Stimulated activated CD4-positive, alpha-beta T cell treated with anti-CD3 and anti-CD28 coated beads, TNF-alpha, amount 100 ng/mL, for 48 hours (primary cell): ENCODE measurements at regions not wholly inside any gene's neighbourhood (a gene's known extent, or its start where the extent isn't known, plus 50 kb on each side); places are given as distances from the start of the nearest gene placed in this dataset.
"Not testable (repeated sequence)": the region's sequence is repeated elsewhere in the genome, so short reads cannot be mapped to it uniquely, and the experiment has no call there.

Experiments
- DNase-seq, 3 donors: peaks; one replicate each; pipeline ENCODE4 v3.0.0-alpha.2; 2020; ENCODE audit warnings: low read depth in 3 of 3

DNA sequence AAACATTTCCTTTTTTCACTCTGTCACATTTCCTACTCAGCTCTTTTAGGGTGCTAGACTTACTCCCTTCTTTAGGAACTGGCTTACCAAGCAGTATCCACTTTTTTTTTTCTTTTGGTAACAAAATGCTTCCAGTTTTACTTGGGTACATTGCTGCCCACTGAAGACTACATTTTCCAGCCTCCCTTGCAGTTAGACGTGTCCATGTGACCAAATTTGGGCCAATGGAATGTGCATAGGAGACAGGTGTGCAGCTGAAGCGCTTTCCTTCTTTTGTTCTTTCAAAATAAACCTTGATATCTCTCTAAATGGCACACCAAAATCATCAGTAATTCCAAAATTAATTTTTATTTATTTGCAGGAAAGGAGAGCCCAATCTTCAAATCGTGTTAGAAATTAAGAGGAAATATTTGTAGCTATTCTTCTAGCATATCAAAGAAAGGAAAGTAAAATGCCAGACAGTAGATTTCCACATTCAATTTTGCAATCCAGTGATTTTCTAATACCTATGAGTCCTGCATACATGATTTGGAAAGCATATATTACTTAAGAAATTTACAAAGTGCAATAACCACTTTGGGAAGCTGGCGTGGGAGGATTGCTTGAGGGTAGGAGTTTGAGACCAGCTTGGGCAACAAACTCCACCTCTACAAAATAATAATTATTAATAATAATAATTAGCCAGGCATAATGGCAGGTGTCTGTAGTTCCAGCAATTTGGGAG lies 422.0 kb upstream of the FRG2C start:
- no peak for DNase-seq

DNA sequence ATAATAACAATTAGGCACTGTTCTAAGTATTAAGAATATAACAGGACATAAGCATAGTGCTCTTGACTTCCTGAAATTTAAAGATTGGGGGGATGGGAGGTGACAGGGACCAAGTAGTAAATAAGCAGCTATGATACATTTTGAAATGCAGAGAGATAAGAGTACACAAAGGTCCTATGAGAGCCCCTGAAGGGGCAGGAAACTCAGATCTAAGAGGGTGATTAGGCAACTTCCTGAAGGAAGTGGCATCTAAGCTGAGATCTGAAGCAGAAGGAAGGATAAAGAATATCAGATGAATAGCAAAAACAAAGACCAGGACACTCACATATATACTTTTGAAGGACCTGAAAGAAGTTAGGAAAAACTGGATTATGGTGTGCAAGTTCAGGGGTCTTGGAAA lies 415.2 kb upstream of the FRG2C start:
- no peak for DNase-seq

DNA sequence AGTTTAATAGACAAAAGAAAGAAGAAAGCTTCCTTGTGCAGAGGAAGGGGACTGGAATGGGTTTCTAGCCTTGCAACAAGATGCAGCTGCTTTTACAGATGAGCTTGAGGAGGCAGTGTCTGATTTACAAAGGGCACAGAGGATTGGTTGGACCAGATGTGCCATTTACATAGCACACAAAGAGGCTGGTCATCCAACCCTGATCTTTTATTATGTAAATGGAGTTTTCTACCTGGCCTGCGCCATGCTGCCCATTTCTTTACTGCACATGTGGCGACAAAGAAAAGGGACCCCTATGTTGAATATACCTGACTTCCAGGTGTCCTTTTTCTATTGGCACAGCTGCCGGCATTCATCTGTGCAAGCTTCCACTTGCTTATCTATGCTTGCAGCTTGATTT lies 409.4 kb upstream of the FRG2C start:
- DNase-seq, result no peak

DNA sequence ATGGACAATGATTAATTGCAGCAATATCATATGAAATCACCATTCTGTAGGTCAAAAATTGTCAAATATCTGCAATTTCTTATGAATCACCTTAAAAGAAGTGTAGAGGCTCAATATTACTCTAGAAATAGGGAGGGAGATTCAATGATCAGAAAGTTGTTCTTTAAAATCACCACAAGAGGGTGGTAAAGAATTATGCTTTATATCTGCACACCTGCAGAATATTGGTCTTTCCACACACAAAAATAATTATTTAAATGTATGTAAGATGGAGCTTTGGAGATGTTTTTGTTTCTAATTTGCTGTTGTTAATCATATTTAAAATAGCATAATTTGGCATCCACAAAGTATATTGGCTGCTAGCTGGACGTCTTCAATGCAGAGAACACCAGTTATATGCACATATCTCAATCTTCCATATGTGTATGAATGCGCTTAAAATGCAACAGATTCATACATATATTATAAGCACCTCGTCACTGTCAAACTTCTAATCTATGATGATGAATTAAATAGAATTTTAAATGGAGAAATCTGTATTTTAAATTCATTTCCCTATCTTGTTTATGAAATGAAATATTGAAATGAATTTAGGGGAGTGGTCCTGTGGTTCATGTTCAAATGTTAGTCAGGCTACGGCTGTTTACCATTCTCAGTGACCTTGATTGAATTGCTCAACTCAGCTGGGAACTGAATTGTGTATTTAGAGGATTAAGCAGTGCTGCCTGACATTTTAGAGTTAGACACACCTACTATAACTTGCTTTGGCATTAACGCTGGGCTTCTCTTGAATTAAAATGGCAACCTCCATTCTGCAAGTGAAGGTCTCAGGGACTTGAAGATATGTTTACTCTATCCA lies 405.1 kb upstream of the FRG2C start:
- DNase-seq, result not testable (repeated sequence)

DNA sequence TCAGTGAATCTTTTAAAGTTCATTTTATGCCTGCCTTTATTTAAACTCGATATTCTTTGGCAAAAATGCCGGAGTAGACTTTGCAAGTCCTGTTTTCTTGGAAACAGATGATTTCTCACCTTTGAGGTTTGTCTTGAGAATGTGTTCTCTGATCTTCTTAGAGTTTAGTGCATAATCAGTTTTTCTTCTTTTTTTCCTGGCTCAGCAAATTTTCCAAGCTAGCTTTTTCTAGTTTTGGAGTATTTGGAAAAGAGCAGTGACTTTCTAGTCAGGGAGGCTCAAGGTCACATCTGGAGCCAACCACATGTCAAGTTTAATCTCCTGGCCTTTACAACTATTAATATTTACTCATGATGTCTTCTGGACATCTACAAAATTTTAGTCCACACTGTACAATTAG lies 403.2 kb upstream of the FRG2C start:
- DNase-seq, result not testable (repeated sequence)

DNA sequence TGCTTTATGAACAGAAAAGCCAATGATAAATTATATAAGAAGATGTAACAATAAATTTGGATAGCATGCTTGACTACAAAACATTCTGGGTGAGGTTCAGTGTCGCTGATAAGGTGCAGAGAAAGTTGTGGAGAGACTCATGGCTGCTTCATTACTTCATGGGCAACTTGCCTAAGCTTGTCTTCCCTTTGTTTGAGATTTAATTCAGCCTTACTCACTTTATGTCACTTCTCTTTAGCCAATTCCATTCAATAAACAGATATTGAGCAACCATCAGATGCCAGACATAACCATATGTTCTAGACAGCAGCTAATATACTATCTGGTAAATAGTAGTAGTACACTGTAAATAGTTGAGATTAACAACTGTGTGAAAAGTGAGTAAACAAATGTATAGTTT lies 401.5 kb upstream of the FRG2C start:
- no peak for DNase-seq

DNA sequence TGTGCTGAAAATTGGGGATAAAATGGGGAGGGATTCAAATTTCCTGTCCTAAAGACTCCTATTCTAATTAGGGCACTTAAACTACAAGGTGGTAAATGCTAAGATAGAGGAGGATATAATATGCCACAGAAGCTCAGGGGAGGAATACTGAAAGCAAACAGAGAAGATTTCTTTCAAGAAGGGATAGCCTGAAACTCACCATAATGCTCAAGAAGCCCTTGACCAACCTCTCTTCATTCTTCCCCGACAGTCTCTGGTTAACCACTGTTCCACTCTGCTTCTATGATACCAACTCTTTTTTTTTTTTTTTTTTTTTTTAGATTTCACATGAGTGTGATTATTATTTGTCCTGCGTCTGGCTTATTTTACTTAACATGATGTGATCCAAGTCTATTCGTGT lies 398.2 kb upstream of the FRG2C start:
- no peak for DNase-seq

DNA sequence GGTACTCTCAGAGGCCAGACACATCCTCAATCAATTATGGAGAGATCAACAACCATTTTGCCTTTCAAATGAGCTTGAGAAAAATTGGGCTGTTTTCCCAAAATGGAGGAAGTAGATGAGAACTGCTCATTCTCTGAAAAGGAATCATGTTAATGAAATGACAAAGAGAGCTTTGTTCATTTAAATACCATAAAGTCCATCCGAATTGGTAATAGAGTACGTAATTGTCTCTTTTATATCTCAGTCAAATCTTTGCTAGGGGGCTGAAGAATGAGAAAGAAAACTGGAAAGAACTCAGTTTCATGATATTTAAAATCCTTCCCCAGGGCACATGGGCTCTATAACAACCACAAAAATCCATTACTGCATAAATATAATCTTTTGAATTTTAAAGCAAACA lies 395.6 kb upstream of the FRG2C start:
- DNase-seq, result not testable (repeated sequence)

GRCh38 chr3:75272237-75272636 lies 391.9 kb upstream of the FRG2C start:
- DNase-seq, result not testable (repeated sequence)

DNA sequence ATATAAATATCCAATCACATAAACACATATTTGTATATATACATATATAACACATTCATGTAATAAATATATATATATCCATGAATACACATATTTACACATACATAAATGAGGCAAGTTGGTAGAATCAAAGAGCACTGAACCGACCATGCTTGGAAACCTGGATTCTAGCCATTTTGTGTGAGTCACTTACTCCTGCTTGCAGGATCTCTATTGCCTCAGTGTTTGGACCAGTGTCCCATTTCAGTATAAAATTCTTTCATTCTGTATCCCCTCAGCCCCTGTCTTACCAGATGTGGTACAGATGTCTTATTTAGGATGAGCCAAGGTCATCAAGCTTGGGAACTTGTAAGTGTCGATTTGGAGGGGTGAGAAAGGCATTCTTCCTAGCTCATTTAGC lies 391.4 kb upstream of the FRG2C start:
- no peak for DNase-seq

DNA sequence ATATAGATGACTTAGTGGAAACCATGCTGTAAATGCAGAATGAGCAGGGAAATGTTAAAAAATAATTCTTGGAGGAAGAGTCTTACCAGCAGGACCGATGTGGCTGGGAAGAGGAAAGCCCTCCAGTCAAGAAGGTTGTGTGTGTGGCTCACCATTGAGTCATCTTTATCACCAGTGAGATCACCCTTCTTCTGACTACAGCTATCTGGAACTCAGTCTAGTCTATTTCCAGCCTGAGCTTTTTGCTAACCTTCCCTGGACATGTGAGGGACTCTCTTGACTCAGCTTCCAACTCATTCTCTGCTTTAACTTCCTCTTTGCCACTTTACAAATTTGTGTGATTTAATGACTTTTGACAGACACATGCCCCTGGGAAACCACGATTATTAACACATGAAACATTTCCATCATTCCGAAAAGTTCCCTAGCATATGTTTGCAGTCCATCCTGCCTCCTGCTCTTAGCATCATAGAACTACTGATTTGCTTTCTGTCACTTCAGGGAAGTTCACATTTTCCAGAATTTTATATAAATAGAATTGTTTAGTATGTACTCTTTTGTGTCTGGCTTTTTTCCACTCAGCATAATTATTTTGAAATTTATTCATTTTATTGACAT lies 378.5 kb upstream of the FRG2C start:
- not testable (repeated sequence) for DNase-seq

DNA sequence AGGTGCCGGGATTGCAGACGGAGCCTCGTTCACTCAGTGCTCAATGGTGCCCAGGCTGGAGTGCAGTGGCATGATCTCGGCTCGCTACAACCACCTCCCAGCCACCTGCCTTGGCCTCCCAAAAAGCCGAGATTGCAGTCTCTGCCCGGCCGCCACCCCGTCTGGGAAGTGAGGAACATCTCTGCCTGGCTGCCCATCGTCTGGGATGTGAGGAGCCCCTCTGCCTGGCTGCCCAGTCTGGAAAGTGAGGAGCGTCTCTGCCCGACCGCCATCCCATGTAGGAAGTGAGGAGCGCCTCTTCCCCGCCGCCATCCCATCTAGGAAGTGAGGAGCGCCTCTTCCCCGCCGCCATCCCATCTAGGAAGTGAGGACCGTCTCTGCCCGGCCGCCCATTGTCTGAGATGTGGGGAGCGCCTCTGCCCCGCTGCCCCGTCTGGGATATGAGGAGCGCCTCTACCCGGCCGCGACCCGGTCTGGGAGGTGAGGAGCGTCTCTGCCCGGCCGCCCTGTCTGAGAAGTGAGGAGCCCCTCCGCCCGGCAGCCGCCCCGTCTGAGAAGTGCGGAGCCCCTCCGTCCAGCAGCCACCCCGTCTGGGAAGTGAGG lies 375.1 kb upstream of the FRG2C start:
- not testable (repeated sequence) for DNase-seq

- no peak for DNase-seq
Observed at GRCh38 chr3:75294124-75294523, 370.0 kb upstream of the FRG2C start.

DNA sequence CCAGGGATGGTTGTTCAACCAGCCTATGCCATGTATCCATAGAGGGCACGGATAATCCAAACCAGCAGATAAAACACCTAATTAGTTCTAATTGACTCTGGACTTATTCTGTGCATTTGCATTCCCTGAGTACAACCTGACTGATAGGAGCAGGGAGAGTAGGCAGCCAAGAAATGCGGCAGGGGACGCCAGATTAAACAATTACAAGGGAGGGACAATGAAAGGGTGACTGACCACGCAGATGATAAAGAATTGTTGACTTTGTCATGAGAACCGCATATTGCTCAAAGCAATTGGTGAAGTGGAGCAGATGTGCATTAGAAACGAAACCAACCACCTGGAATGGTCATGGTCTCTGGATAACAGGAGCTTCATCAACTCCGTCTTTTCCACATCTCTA lies 369.1 kb upstream of the FRG2C start:
- DNase-seq, result no peak

- DNase-seq, result no peak
Observed at GRCh38 chr3:75296858-75297257, 367.3 kb upstream of the FRG2C start.

DNA sequence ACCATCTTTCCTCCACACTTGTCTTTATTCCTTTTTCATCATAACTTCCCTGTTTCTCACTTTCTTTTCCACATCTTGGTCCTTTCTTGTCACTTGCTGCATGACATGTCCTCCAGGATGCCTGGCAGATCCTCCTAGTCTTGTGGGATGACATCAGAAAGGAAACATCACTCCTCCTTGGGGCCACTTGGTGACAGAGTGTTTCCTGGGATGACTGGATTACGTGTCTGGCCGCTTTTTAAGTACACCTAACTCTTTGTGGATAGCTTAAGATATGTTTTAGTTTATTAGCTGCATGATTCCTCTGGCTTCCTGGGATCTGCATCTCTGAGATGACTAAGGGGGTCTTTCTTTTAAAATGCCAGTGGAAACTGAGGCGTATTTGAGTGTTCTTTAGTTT lies 363.5 kb upstream of the FRG2C start:
- DNase-seq, result no peak

- DNase-seq, result not testable (repeated sequence)
Observed at GRCh38 chr3:75301050-75301449, 363.1 kb upstream of the FRG2C start.

DNA sequence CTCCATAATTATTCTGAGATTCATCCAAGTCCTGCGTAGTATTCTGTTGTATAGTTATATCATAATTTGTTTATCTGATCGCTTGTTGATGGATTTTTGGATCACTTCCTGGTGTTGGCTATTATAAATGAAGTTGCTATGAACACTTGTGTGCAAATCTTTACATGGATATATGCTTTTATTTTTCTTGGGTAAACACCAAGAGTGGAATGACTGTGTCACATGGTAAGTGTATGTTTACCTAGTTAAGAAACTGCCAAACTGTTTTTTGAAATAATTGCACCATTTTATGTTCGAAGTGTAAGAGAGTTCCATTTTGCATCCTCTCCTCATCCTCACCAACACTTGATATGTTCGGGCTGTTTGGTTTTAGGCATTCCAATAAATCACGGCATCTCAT lies 360.4 kb upstream of the FRG2C start:
- no peak for DNase-seq

GRCh38 chr3:75305901-75306300 lies 358.2 kb upstream of the FRG2C start:
- DNase-seq, result no peak

DNA sequence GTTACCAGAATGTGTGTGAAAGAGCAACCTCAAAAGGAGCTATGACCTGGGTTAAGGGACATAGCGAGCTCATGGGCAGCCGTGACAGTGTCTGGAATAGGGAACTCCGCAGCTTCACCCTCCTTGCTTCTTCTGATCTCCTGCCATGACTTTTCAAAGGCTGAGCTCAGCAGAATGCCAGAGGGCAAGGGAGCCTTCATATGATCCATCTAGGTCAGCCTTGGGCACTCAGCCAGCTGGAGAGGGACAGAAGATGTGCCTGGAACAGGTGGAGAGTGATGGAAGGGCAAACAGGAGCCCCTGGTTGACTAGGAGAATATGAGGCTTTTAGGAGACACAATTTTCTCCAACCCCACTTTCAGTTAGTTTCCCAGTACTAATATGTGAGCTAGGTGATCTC lies 352.8 kb upstream of the FRG2C start:
- DNase-seq, result not testable (repeated sequence)

DNA sequence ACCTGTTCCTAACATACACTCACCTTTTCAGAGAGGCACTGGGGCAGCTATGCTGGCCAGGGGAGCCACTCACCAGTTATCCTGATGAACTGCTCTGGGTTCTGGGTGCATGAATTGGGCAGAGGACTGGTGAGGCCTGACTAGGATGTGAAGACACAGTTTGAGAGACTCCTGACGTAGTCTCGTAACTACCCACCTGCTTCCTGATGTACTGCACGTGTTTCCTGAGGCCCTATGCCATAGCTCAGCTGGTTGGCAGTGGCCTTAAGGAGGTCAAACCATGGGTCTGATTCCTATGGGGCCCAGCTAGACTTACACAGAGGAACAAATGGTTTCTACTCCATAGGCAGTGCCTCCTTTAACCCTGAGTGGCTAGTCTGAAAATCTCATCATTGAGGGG lies 351.7 kb upstream of the FRG2C start:
- DNase-seq, result not testable (repeated sequence)

GRCh38 chr3:75319776-75320175 lies 344.4 kb upstream of the FRG2C start:
- not testable (repeated sequence) for DNase-seq
